ENCODE measurements at regions not wholly inside any gene's neighbourhood (a gene's known extent, or its start where the extent isn't known, plus 50 kb on each side); places are given as distances from the start of the nearest gene placed in this dataset.

GRCh38 chr5:82403724-82404123, 125.6 kb upstream of the RPS23 start:
- no peak for TF ChIP-seq CTCF (conservative IDR thresholded peaks at IDR 0.05)
- DNase-seq (ENCODE audit: extremely low spot score, unreplicated experiment): no peak
- Mint-ChIP-seq H3K9me3 (peaks cover 10% of the 10 kb centered on the region), H3K36me3 (no peaks in the 10 kb centered on the region), H3K4me1 (ENCODE audit: unreplicated experiment) (peaks cover 17% of the 10 kb centered on the region), H3K27me3 (peaks cover 4% of the 10 kb centered on the region), H3K4me3 (no peak overlapping the region), H3K27ac (no peak overlapping the region)

GRCh38 chr5:82403026-82403425, 124.9 kb upstream of the RPS23 start:
- no peak for DNase-seq (ENCODE audit: extremely low spot score, unreplicated experiment)
- H3K4me3 Mint-ChIP-seq: no peak overlapping the region
- peaks cover 4% of the 10 kb centered on the region for H3K27me3 Mint-ChIP-seq
- no peak for TF ChIP-seq CTCF (conservative IDR thresholded peaks at IDR 0.05)
- H3K9me3 Mint-ChIP-seq: peaks cover 10% of the 10 kb centered on the region
- H3K36me3 Mint-ChIP-seq: no peaks in the 10 kb centered on the region
- no peak overlapping the region for H3K27ac Mint-ChIP-seq
- H3K4me1 Mint-ChIP-seq (ENCODE audit: unreplicated experiment): peaks cover 17% of the 10 kb centered on the region

GRCh38 chr5:82399111-82399510, 121.0 kb upstream of the RPS23 start:
- no peak overlapping the region for H3K27ac Mint-ChIP-seq
- peaks cover 4% of the 10 kb centered on the region for H3K27me3 Mint-ChIP-seq
- H3K4me1 Mint-ChIP-seq (ENCODE audit: unreplicated experiment): peaks cover 6% of the 10 kb centered on the region
- DNase-seq (ENCODE audit: extremely low spot score, unreplicated experiment): no peak
- TF ChIP-seq CTCF (conservative IDR thresholded peaks at IDR 0.05): no peak
- no peaks in the 10 kb centered on the region for H3K36me3 Mint-ChIP-seq
- no peak overlapping the region for H3K4me3 Mint-ChIP-seq
- H3K9me3 Mint-ChIP-seq: peaks cover 5% of the 10 kb centered on the region

GRCh38 chr5:82397741-82398320, 119.7 kb upstream of the RPS23 start:
- H3K9me3 Mint-ChIP-seq: peaks cover 5% of the 10 kb centered on the region

GRCh38 chr5:82396871-82397514, 118.8 kb upstream of the RPS23 start:
- Mint-ChIP-seq H3K36me3 (no peaks in the 10 kb centered on the region), H3K27me3 (peaks cover 4% of the 10 kb centered on the region), H3K9me3 (peaks cover under 1% of the 10 kb centered on the region), H3K27ac (no peak overlapping the region), H3K4me1 (ENCODE audit: unreplicated experiment) (peaks cover 6% of the 10 kb centered on the region), H3K4me3 (no peak overlapping the region)
- no peak for TF ChIP-seq CTCF (conservative IDR thresholded peaks at IDR 0.05)
- no peak for DNase-seq (ENCODE audit: extremely low spot score, unreplicated experiment)

More at GRCh38 chr5:82397741-82398320, 119.7 kb upstream of the RPS23 start:
- TF ChIP-seq CTCF (conservative IDR thresholded peaks at IDR 0.05): no peak
- Mint-ChIP-seq H3K4me3 (no peak overlapping the region), H3K4me1 (ENCODE audit: unreplicated experiment) (peaks cover 6% of the 10 kb centered on the region), H3K27me3 (peaks cover 4% of the 10 kb centered on the region), H3K36me3 (no peaks in the 10 kb centered on the region), H3K27ac (no peak overlapping the region)
- DNase-seq (ENCODE audit: extremely low spot score, unreplicated experiment): no peak

Measured in type B pancreatic cell (in vitro differentiated cells).